ENCODE measurements at regions not wholly inside any gene's neighbourhood (a gene's known extent, or its start where the extent isn't known, plus 50 kb on each side); places are given as distances from the start of the nearest gene placed in this dataset.
A peak's percentile ranks its signal among the peaks of the same experiment; 100 is the strongest.

GRCh38 chr12:131250028-131250950, 296.6 kb downstream of the ADGRD1 start:
- H3K4me3 ChIP-seq (ENCODE audit: low read depth, poor library complexity, severe bottlenecking), result no peak overlapping the region
- peak in 1 of 2 donors; percentile 89 for DNase-seq (ENCODE audit: low spot score in 2 of 2)
- TF ChIP-seq POLR2A (IDR thresholded peaks at IDR 0.05) (no peak), CTCF (IDR thresholded peaks at IDR 0.05) (no peak)
- 62 to 69% methylated on average over 19 of the region's 20 CpGs for WGBS, 2 donors
- intact Hi-C loops (cut with DNase I; ENCODE audit: low total_unique reads), result no loop called here

- no peak overlapping the region for H3K4me3 ChIP-seq (ENCODE audit: low read depth, poor library complexity, severe bottlenecking)
- TF ChIP-seq POLR2A (IDR thresholded peaks at IDR 0.05) (no peak), CTCF (IDR thresholded peaks at IDR 0.05) (no peak)
- no peak for DNase-seq (ENCODE audit: low spot score in 2 of 2)
- intact Hi-C loops (cut with DNase I; ENCODE audit: low total_unique reads), result no loop called here
- WGBS, 2 donors, result 84 to 91% methylated on average over 10 of the region's 10 CpGs
Measured at GRCh38 chr12:131250951-131251315, 297.2 kb downstream of the ADGRD1 start.

GRCh38 chr12:131251336-131252101, 297.8 kb downstream of the ADGRD1 start:
- no peak for DNase-seq (ENCODE audit: low spot score in 2 of 2)
- 70 to 76% methylated on average over 14 to 16 of the region's 16 CpGs for WGBS, 2 donors
- TF ChIP-seq CTCF (IDR thresholded peaks at IDR 0.05) (no peak), POLR2A (IDR thresholded peaks at IDR 0.05) (no peak)
- no peak overlapping the region for H3K4me3 ChIP-seq (ENCODE audit: low read depth, poor library complexity, severe bottlenecking)
- intact Hi-C loops (cut with DNase I; ENCODE audit: low total_unique reads), result no loop called here

- DNase-seq (ENCODE audit: low spot score in 2 of 2), result no peak
- WGBS, 2 donors, result 87 to 91% methylated on average over 6 of the region's 6 CpGs
- intact Hi-C loops (cut with DNase I; ENCODE audit: low total_unique reads), result no loop called here
- TF ChIP-seq CTCF (IDR thresholded peaks at IDR 0.05), result no peak
- H3K4me3 ChIP-seq (ENCODE audit: low read depth, poor library complexity, severe bottlenecking), result no peak overlapping the region
Measured at GRCh38 chr12:131253376-131254026, 299.8 kb downstream of the ADGRD1 start.

- intact Hi-C loops (cut with DNase I; ENCODE audit: low total_unique reads), result no loop called here
- no peak for DNase-seq (ENCODE audit: low spot score in 2 of 2)
- WGBS, 2 donors, result 81 to 83% methylated on average over 2 of the region's 2 CpGs
Measured at GRCh38 chr12:131254374-131254773, 300.7 kb downstream of the ADGRD1 start.

More at GRCh38 chr12:131254374-131254773, 300.7 kb downstream of the ADGRD1 start:
- H3K4me3 ChIP-seq (ENCODE audit: low read depth, poor library complexity, severe bottlenecking), result no peak overlapping the region
- TF ChIP-seq POLR2A (IDR thresholded peaks at IDR 0.05) (no peak), CTCF (IDR thresholded peaks at IDR 0.05) (no peak)

Measured in lower leg skin (tissue), 4 donors.